ENCODE measurements at regions not wholly inside any gene's neighbourhood (a gene's known extent, or its start where the extent isn't known, plus 50 kb on each side); places are given as distances from the start of the nearest gene placed in this dataset.

GRCh38 chr4:152157629-152158028 lies 378.3 kb downstream of the FBXW7 start:
- DNase-seq: no peak

DNA sequence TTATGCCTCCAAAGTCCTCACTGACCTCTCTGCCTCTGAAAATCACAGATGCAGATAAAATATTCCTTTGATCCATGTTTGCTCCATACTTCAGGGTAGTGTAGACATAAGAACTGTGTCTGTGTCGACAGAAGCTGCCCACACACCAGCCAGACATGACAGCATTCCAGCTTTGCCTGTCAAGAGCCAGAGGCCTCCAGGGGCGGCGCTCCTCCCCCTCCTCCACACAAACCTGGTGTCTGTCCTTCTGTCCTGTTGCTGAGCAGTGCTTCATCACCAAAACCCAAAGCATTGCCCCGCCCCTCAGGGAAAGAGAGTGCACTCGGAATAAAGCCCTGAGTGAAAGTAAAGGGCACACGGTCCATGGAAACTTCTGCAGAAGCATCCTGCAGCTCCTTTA lies 379.4 kb downstream of the FBXW7 start:
- no peak for DNase-seq

- no peak for DNase-seq
These were observed 380.8 kb downstream of the FBXW7 start for GRCh38 chr4:152155070-152155469.

DNA sequence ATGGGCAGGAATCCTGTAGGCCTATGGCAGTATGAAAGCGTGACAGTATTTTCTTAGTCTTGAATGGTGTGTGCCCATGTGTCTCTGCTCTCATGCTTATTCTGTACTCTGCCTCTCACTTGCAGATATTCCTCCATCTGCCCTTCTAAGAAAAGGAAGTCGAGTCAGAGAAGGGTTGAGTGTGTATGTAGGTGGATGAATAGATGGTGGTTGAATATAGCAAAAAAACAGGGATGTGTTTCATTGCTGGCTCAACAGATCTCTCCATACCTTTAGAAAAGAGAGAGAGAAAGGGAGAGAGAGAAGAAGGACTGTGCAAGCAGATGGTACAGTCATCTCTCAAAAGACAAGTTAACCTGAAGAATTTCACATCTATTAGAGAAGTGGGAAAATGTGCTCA lies 381.5 kb downstream of the FBXW7 start:
- no peak for DNase-seq

GRCh38 chr4:152153476-152154270 lies 382.2 kb downstream of the FBXW7 start:
- DNase-seq: no peak

DNA sequence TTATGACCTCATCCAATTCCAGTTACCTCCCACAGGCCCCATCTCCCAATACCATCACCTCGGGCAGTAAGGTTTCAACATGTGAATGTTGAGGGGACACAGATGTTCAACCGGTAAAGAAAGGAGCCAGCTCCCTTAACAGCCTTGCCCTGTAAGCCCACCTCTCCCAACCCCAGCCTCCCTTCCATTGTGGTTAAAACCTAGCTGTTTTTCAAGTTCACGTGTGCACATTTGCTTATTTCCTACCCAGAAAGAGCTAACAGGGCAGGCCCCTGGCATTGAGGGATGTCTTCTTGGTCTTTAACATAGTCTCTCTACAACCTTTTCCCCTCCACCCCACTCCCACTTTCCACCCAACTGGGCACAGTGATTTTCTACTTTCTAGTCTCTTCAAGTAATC lies 385.7 kb downstream of the FBXW7 start:
- no peak for DNase-seq

GRCh38 chr4:152149745-152150144 lies 386.1 kb downstream of the FBXW7 start:
- DNase-seq: no peak

DNA sequence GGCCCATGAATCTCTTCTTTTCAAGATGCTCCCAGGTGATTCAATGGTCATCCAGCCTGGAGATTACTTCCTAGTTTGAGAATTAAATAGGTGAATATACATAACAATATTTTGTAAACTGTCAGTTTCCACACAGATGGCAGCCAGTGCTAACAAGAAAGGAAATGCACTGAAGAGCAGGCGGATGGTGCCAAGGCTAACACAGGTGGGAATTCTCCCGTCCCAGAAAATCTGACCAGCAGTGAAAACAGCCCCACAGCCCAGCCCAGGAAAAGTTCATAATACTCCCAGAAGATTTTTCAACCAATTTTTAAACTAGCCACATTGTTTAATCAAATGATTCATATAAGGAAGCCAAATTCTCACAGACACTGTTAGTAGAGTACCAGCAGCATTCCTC lies 387.2 kb upstream of the GATB start:
- no peak for DNase-seq

GRCh38 chr4:152146244-152146643 lies 385.4 kb upstream of the GATB start:
- DNase-seq: no peak

DNA sequence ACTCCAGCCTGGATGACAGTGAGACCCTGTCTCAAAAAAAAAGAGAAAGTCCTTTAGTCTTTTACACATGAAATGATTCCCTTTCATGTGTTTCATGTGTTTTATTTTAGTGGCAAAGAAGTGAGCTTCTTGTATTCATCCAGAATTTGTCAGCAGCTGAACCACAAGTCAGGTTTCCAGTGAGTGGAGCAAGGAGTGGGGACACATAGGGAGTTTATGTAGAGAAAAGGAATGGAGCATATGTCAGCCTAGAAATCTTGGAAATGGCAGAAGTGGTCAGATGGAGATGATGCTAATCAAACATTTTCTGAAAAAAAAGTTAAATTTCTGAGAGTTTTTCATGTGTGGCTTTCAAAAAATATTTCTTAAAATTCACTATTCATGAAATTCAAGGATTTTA lies 383.0 kb upstream of the GATB start:
- no peak for DNase-seq

DNA sequence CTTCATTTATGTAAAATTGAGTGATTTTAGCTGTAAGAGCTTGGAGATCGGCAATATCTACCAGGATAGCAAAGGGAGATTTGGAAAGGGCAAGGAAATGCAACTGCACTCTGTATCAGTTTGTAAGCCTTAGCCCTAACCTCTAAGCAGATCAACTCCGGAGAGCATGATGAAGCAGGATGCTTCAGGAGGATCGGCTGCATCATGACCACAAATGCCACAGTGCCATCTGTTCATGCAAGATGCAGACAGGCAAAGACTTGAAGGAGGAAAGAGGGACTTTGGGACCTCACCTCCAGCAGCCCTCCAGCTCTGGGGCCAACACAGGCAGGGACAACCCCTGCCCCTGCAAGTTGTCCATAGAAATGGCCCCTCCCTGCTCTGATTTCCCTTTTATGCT lies 377.6 kb upstream of the GATB start:
- peak; percentile 2 for DNase-seq

DNA sequence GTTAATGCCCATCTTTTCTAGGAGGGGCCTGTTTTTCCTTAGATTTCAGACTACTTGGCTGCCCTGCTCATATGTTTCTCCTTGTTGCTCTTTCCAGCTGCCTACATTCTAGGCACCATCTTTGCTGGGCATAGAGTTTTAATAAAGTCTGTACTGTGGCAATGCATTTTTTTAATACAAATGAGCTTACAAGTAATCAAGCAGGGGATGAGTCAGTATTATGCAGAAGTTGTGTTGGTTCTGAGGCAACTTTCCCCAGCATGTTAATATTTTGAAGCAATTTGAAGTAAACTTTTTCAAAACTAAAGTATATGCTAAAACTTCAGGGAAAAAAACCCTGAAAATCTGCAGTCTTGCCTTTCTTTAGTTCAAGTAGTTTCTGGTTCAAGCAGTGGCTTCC lies 372.0 kb upstream of the GATB start:
- DNase-seq: no peak

DNA sequence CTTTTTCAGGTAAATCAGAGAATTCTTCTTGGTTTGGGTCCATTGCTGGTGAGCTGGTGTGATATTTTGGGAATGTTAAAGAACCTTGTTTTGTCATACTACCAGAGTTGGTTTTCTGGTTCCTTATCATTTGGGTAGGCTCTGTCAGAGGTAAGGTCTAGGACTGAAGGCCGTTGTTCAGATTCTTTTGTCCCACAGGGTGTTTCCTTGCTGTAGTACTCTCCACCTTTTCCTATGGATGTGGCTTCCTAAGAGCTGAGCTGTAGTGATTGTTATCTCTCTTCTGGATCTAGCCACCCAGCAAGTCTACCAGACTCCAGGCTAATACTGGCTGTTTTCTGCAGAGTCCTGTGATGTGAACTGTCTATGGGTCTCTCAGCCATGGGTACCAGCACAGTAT lies 367.5 kb upstream of the GATB start:
- DNase-seq: no peak

DNA sequence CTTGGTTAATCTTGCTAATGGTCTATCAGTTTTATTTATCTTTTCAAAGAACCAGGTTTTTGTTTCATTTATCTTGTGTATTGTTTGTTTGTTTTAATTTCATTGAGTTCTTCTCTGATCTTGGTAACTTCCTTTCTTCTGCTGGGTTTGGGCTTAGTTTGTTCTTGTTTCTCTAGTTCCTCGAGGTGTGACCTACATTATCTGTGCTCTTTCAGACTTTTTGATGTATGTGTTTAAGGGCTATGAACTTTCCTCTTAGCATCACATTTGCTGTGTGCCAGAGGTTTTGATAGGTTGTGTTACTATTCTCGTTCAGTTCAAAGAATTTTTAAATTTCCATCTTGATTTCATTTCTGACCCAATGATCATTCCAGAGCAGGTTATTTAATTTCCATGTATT lies 365.4 kb upstream of the GATB start:
- no peak for DNase-seq

DNA sequence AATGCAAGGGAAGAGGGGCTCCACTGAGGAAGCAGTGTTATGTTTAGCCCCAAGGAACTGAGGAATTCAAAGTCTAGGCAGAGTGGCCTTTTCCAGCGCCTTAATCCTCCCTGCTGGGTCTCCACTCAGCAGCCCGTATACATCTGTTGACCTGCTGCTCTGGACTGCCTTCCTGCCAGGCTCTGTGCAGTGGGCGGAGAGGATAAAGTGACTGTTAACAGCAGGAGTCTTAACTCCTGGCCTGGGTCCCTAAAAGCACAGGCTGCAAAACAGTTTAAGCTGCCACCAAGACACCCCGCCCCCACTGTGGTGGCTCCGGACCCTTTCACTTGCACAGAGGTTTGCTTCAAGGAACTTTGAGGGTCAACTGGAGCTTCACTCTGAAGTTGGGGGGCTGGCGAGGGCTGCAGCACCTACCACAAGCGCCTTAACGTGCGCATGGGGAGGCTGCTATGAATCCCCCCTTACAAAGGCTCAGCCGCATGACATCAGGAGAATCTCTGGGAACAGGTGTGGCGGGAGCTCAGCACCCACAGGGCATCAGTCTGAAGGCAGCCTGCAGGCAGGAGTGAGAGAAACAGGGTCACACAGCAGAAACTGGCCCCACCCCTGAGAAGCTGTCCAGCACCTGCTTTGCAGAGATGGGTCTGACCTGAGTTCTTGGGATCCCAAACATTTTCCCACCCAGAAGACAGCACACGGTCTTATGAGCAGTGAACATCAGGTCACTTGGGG lies 358.2 kb upstream of the GATB start:
- no peak for DNase-seq

DNA sequence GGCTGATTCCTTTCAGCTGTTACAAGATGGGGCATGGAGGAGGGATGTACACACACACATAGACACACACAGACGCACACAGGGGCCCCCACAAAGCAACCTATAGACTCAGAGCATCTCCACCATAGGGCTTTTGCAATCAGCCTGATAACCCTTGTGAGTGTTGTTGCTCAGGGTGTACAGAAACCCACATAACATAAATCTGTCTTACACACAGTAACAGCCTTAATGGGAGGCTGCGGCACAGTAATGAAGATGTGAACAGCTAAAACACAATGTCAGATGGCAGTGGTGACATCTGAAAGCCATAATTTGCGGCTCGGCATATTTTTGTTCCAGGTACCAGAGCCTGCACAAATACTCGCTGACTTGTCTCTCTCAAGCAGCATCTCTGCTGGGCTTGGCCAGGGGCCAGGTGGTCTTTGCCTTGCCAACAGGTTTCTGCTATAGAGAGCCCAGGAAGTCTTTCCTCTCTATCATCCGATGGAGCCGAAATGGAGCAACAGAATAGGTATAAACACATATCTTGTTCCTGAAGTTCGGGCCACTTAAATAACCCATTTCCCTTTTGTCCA lies 357.2 kb upstream of the GATB start:
- no peak for DNase-seq

GRCh38 chr4:152117520-152117919 lies 356.7 kb upstream of the GATB start:
- DNase-seq: no peak

- DNase-seq: no peak
These were observed 356.2 kb upstream of the GATB start for GRCh38 chr4:152117054-152117453.

GRCh38 chr4:152115794-152116193 lies 355.0 kb upstream of the GATB start:
- DNase-seq: no peak

- no peak for DNase-seq
These were observed 354.3 kb upstream of the GATB start for GRCh38 chr4:152115118-152115517.

DNA sequence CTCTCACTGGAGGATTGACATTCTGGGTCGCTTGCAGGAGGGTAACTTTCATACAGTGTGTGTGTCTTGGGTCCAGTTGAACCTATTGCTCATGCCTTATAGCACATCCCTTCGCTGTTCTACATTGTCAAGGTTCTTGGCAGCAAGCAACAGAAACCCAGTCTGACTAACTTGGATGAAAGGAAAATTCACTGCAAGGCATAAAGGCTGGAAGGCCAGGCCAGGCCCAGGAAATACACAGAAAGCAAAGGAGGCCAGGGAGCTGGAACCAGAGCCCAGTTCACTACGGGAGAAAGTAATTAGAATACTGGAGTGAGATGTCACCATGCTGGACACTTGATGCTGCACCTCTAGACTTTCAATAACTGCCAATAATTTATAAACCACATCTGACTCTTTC lies 353.8 kb upstream of the GATB start:
- DNase-seq: no peak

DNA sequence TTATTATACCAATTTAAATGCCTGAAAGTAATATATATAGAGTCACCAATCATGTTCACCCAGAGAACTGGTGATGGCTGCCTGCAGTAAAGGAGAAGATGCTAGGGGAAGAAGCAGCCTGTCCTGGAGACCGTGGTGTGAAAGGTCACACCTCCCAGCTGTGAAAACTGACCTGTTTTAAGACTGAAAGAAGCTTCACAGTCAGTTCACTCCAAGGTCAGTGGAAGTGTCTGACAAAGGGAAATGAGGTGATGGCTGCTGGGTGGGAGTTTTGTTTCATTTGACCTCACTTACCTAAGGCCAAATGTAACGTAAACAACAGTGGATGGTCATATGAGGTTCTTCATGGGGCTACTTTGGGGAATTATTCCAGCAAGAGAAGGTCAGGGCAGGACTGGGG lies 352.1 kb upstream of the GATB start:
- DNase-seq: no peak

- DNase-seq: no peak
These were observed 351.4 kb upstream of the GATB start for GRCh38 chr4:152112190-152112589.

DNA sequence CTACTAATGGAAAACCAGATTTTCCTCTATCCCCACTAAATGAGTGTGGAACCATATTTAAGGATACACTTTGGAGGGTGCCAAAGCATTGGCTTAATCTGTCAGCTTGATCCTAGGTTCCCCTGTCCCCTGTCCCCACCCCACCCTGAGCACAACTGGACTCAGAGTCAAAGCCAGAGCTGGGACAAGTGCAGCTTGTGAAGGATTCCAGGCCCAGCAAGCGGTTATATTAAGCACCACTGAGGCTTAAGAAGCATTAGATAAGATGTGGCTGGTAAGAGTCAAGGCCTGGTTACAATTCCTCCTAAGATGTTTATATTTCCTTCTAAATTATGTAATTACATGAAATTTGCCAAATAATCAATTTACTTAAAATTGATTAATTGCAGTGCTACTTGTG lies 350.0 kb upstream of the GATB start:
- DNase-seq: no peak
